Activated T-cell treated with anti-CD3 and anti-CD28 coated beads, Interleukin-2, amount 50 U/mL, for 4 hours (primary cell): ENCODE measurements at regions not wholly inside any gene's neighbourhood (a gene's known extent, or its start where the extent isn't known, plus 50 kb on each side); places are given as distances from the start of the nearest gene placed in this dataset.
A peak's percentile ranks its signal among the peaks of the same experiment; 100 is the strongest.
"Not testable (repeated sequence)": the region's sequence is repeated elsewhere in the genome, so short reads cannot be mapped to it uniquely, and the experiment has no call there.

Experiments used
- ATAC-seq, 2 donors: fragments of 200-7000 bp; cut with Tn5 transposase; one replicate each; pipeline ENCODE4 v1.10.0; 2021
- DNase-seq: peaks from one replicate; pipeline ENCODE4 v3.0.0-alpha.2; 2020
- H3K27me3 Mint-ChIP-seq: one replicate; pipeline ENCODE4 v1.8.0; 2021; ENCODE audit warnings: low read depth, mixed read lengths
- H3K36me3 Mint-ChIP-seq: one replicate; pipeline ENCODE4 v1.8.0; 2022; ENCODE audit warnings: mixed read lengths; ENCODE audit not compliant: insufficient read depth
- H3K4me1 Mint-ChIP-seq: one replicate; pipeline ENCODE4 v1.8.0; 2021; ENCODE audit warnings: low read depth, mixed read lengths
- H3K4me3 Mint-ChIP-seq: one replicate; pipeline ENCODE4 v1.8.0; 2021; ENCODE audit warnings: mild to moderate bottlenecking, moderate library complexity, mixed read lengths
- H3K9me3 Mint-ChIP-seq: one replicate; pipeline ENCODE4 v1.8.0; 2021; ENCODE audit warnings: mixed read lengths

GRCh38 chr1:173344034-173344743 lies 132.9 kb upstream of the PRDX6 start:
- H3K4me1 Mint-ChIP-seq, result no peaks in the 10 kb centered on the region
- DNase-seq, result no peak
- no peak for ATAC-seq
- H3K4me3 Mint-ChIP-seq, result no peak overlapping the region
- H3K27me3 Mint-ChIP-seq, result no peaks in the 10 kb centered on the region
- peaks cover 8% of the 10 kb centered on the region for H3K36me3 Mint-ChIP-seq
- peaks cover 4% of the 10 kb centered on the region for H3K9me3 Mint-ChIP-seq

- Mint-ChIP-seq H3K27me3 (no peaks in the 10 kb centered on the region), H3K9me3 (peaks cover 7% of the 10 kb centered on the region), H3K36me3 (peaks cover 15% of the 10 kb centered on the region), H3K4me3 (no peak overlapping the region), H3K4me1 (no peaks in the 10 kb centered on the region)
- no peak for DNase-seq
- no peak for ATAC-seq
Measured at GRCh38 chr1:173347282-173347818, 129.8 kb upstream of the PRDX6 start.

GRCh38 chr1:173352635-173353034 lies 124.5 kb upstream of the PRDX6 start:
- not testable (repeated sequence) for H3K4me3 Mint-ChIP-seq, ATAC-seq, H3K27me3 Mint-ChIP-seq, DNase-seq
- H3K36me3 Mint-ChIP-seq, result peaks cover 16% of the 10 kb centered on the region
- H3K4me1 Mint-ChIP-seq, result peaks cover 16% of the 10 kb centered on the region
- peaks cover 16% of the 10 kb centered on the region for H3K9me3 Mint-ChIP-seq

- DNase-seq, result no peak
- no peak for ATAC-seq
- Mint-ChIP-seq H3K4me3 (no peak overlapping the region), H3K9me3 (peaks cover 13% of the 10 kb centered on the region), H3K36me3 (peaks cover 14% of the 10 kb centered on the region), H3K27me3 (no peaks in the 10 kb centered on the region), H3K4me1 (peaks cover 16% of the 10 kb centered on the region)
Measured at GRCh38 chr1:173353350-173353749, 123.8 kb upstream of the PRDX6 start.

GRCh38 chr1:173354937-173355280 lies 122.2 kb upstream of the PRDX6 start:
- Mint-ChIP-seq H3K27me3 (no peaks in the 10 kb centered on the region), H3K4me1 (peaks cover 16% of the 10 kb centered on the region), H3K9me3 (peaks cover 12% of the 10 kb centered on the region), H3K36me3 (peaks cover 12% of the 10 kb centered on the region), H3K4me3 (no peak overlapping the region)
- DNase-seq, result no peak
- ATAC-seq, result no peak

GRCh38 chr1:173355281-173356031 lies 121.7 kb upstream of the PRDX6 start:
- Mint-ChIP-seq H3K36me3 (peaks cover 10% of the 10 kb centered on the region), H3K9me3 (peaks cover 12% of the 10 kb centered on the region), H3K27me3 (no peaks in the 10 kb centered on the region), H3K4me3 (no peak overlapping the region), H3K4me1 (peaks cover 18% of the 10 kb centered on the region)
- DNase-seq, result no peak
- ATAC-seq, result peak; percentile 27 to 32

- H3K9me3 Mint-ChIP-seq, result peaks cover 12% of the 10 kb centered on the region
- H3K4me3 Mint-ChIP-seq, result no peak overlapping the region
- no peak for DNase-seq
- peaks cover 7% of the 10 kb centered on the region for H3K36me3 Mint-ChIP-seq
- H3K4me1 Mint-ChIP-seq, result peaks cover 26% of the 10 kb centered on the region
- no peak for ATAC-seq
- no peaks in the 10 kb centered on the region for H3K27me3 Mint-ChIP-seq
Measured at GRCh38 chr1:173356191-173356762, 120.9 kb upstream of the PRDX6 start.

GRCh38 chr1:173360487-173361063 lies 116.6 kb upstream of the PRDX6 start:
- no peaks in the 10 kb centered on the region for H3K9me3 Mint-ChIP-seq
- no peak for ATAC-seq
- DNase-seq, result no peak
- no peaks in the 10 kb centered on the region for H3K27me3 Mint-ChIP-seq
- peaks cover 2% of the 10 kb centered on the region for H3K36me3 Mint-ChIP-seq
- peaks cover 24% of the 10 kb centered on the region for H3K4me1 Mint-ChIP-seq
- no peak overlapping the region for H3K4me3 Mint-ChIP-seq

- no peak for ATAC-seq
- no peak overlapping the region for H3K4me3 Mint-ChIP-seq
- peaks cover 2% of the 10 kb centered on the region for H3K36me3 Mint-ChIP-seq
- no peak for DNase-seq
- H3K9me3 Mint-ChIP-seq, result no peaks in the 10 kb centered on the region
- H3K27me3 Mint-ChIP-seq, result no peaks in the 10 kb centered on the region
- peaks cover 14% of the 10 kb centered on the region for H3K4me1 Mint-ChIP-seq
Measured at GRCh38 chr1:173362543-173362942, 114.6 kb upstream of the PRDX6 start.

- ATAC-seq (no peak), DNase-seq (no peak)
- Mint-ChIP-seq H3K4me3 (no peak overlapping the region), H3K36me3 (peaks cover 7% of the 10 kb centered on the region), H3K27me3 (no peaks in the 10 kb centered on the region), H3K4me1 (peaks cover 14% of the 10 kb centered on the region), H3K9me3 (no peaks in the 10 kb centered on the region)
Measured at GRCh38 chr1:173364827-173365226, 112.3 kb upstream of the PRDX6 start.

- Mint-ChIP-seq H3K4me1 (peaks cover 13% of the 10 kb centered on the region), H3K36me3 (peaks cover 7% of the 10 kb centered on the region), H3K27me3 (no peaks in the 10 kb centered on the region), H3K4me3 (no peak overlapping the region), H3K9me3 (no peaks in the 10 kb centered on the region)
- ATAC-seq (no peak), DNase-seq (no peak)
Measured at GRCh38 chr1:173365341-173365740, 111.8 kb upstream of the PRDX6 start.

GRCh38 chr1:173367136-173367535 lies 110.0 kb upstream of the PRDX6 start:
- H3K4me1 Mint-ChIP-seq, result peaks cover 2% of the 10 kb centered on the region
- no peaks in the 10 kb centered on the region for H3K9me3 Mint-ChIP-seq
- no peak overlapping the region for H3K4me3 Mint-ChIP-seq
- ATAC-seq (no peak), DNase-seq (no peak)
- no peaks in the 10 kb centered on the region for H3K27me3 Mint-ChIP-seq
- peaks cover 7% of the 10 kb centered on the region for H3K36me3 Mint-ChIP-seq

GRCh38 chr1:173370586-173370985 lies 106.5 kb upstream of the PRDX6 start:
- H3K27me3 Mint-ChIP-seq, result not testable (repeated sequence)

GRCh38 chr1:173376065-173376464 lies 101.1 kb upstream of the PRDX6 start:
- ATAC-seq, H3K4me3 Mint-ChIP-seq, H3K4me1 Mint-ChIP-seq, H3K27me3 Mint-ChIP-seq, DNase-seq: not testable (repeated sequence)
- H3K9me3 Mint-ChIP-seq, result peaks cover 14% of the 10 kb centered on the region
- H3K36me3 Mint-ChIP-seq, result peaks cover 12% of the 10 kb centered on the region

More at GRCh38 chr1:173370586-173370985, 106.5 kb upstream of the PRDX6 start:
- DNase-seq, ATAC-seq, H3K9me3 Mint-ChIP-seq, H3K4me1 Mint-ChIP-seq, H3K4me3 Mint-ChIP-seq, H3K36me3 Mint-ChIP-seq: not testable (repeated sequence)
